OCI-LY3 (cell line): ENCODE measurements at regions not wholly inside any gene's neighbourhood (a gene's known extent, or its start where the extent isn't known, plus 50 kb on each side); places are given as distances from the start of the nearest gene placed in this dataset.

Experiments
- EZH2phosphoT487 ChIP-seq: fragments of 200-600 bp; shearing (Covaris generic); IDR thresholded peaks from 2 replicates; pipeline ENCODE4 v1.6.1; 2018; ENCODE audit warnings: antibody characterized with exemption, mixed run types, low read depth
- TF ChIP-seq, protein P1 (sequence below): fragments of 200-600, 300-600 bp; sonication (generic); IDR thresholded peaks from 2 replicates; pipeline ENCODE4 v1.5.1; 2014; ENCODE audit warnings: antibody characterized with exemption, low read length, low read depth

DNA sequence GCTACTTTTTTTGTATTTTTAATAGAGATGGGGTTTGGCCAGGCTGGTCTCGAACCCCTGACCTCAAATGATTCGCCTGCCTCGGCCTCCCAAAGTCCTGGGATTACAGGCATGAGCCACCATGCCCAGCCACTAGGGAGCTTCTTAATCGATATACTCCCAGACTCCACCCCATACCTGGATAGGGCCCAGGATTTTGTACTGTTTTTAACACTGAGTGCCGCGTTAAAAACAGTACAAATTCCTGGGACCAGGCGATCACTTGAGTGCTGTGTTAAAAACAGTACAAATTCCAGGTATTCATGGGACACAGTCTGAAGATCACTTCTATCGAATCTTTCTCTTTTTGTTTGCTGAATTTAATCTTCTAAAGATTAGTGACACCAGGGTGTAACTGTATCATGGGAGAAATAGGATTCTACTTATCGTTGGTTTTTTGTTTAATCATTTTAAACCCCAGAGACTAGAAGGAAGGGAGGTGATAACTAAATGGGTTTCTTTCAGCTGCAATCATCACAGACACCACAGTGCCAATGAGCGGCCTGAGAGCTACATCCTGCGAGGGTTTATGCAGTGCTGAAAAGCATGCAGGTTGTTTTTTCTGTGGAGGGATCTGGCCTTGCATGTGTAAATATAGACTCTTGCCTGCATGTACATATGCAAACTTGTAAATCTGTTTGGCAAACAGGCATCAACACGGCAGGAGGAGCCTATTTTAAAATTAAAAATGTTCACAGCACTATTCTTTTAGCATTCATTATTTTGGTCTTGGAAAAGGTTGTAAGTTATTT, 303.8 kb upstream of the WWC1 start:
- TF ChIP-seq, protein P1, sequence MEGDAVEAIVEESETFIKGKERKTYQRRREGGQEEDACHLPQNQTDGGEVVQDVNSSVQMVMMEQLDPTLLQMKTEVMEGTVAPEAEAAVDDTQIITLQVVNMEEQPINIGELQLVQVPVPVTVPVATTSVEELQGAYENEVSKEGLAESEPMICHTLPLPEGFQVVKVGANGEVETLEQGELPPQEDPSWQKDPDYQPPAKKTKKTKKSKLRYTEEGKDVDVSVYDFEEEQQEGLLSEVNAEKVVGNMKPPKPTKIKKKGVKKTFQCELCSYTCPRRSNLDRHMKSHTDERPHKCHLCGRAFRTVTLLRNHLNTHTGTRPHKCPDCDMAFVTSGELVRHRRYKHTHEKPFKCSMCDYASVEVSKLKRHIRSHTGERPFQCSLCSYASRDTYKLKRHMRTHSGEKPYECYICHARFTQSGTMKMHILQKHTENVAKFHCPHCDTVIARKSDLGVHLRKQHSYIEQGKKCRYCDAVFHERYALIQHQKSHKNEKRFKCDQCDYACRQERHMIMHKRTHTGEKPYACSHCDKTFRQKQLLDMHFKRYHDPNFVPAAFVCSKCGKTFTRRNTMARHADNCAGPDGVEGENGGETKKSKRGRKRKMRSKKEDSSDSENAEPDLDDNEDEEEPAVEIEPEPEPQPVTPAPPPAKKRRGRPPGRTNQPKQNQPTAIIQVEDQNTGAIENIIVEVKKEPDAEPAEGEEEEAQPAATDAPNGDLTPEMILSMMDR: no peak
- TF ChIP-seq EZH2phosphoT487: no peak
